OCI-LY3 (cell line): ENCODE measurements at regions not wholly inside any gene's neighbourhood (a gene's known extent, or its start where the extent isn't known, plus 50 kb on each side); places are given as distances from the start of the nearest gene placed in this dataset.
"Not testable (repeated sequence)": the region's sequence is repeated elsewhere in the genome, so short reads cannot be mapped to it uniquely, and the experiment has no call there.

Experiments
- H2AFZ ChIP-seq: fragments of 200-600, 300-600 bp; shearing (Covaris generic); 2 replicates; pipeline ENCODE4 v1.6.0; 2014; ENCODE audit warnings: antibody characterized with exemption, low read depth, low read length
- H3K27ac ChIP-seq: fragments of 200-600, 300-600 bp; sonication (generic); 2 replicates; pipeline ENCODE4 v1.5.1; 2014; ENCODE audit warnings: mild to moderate bottlenecking, low read length, moderate library complexity, mixed read lengths
- H3K27me3 ChIP-seq: fragments of 200-600, 300-600 bp; sonication (generic); 2 replicates; pipeline ENCODE4 v1.6.1; 2014; ENCODE audit warnings: low read depth, low read length, mixed read lengths
- H3K36me3 ChIP-seq: fragments of 200-600, 300-600 bp; sonication (generic); replicated peaks from 2 replicates; pipeline ENCODE3; 2014; ENCODE audit warnings: low read depth, low read length, mixed read lengths
- H3K4me1 ChIP-seq: fragments of 300-600, 200-600 bp; sonication (generic); 2 replicates; pipeline ENCODE4 v1.6.1; 2014; ENCODE audit warnings: low read length, mixed read lengths
- H3K4me2 ChIP-seq: fragments of 200-600, 300-600 bp; sonication (generic); 2 replicates; pipeline ENCODE4 v1.6.1; 2014; ENCODE audit warnings: low read length, mixed read lengths
- H3K4me3 ChIP-seq: fragments of 300-600, 200-600 bp; sonication (generic); 2 replicates; pipeline ENCODE4 v1.5.1; 2014; ENCODE audit warnings: antibody characterized with exemption, mild to moderate bottlenecking, low read length, moderate library complexity
- H3K79me2 ChIP-seq: fragments of 300-600, 200-600 bp; shearing (Covaris generic); 2 replicates; pipeline ENCODE4 v1.6.1; 2014; ENCODE audit warnings: mild to moderate bottlenecking, low read length, mixed read lengths
- H3K9ac ChIP-seq: fragments of 300-600, 200-600 bp; shearing (Covaris generic); 2 replicates; pipeline ENCODE4 v1.6.0; 2014; ENCODE audit warnings: mild to moderate bottlenecking, low read length, moderate library complexity
- H3K9me3 ChIP-seq: fragments of 200-600, 300-600 bp; shearing (Covaris generic); 2 replicates; pipeline ENCODE4 v1.6.1; 2014; ENCODE audit warnings: low read length, mixed read lengths; ENCODE audit not compliant: insufficient read depth
- H4K20me1 ChIP-seq: fragments of 200-600, 300-600 bp; sonication (generic); 2 replicates; pipeline ENCODE4 v1.6.1; 2016; ENCODE audit warnings: low read length, mixed read lengths; ENCODE audit not compliant: insufficient read depth
- CTCF ChIP-seq: fragments of 200-600, 300-600 bp; sonication (generic); IDR thresholded peaks from 2 replicates; pipeline ENCODE4 v1.5.1; 2014; ENCODE audit warnings: antibody characterized with exemption, low read length, low read depth
- EZH2phosphoT487 ChIP-seq: fragments of 200-600 bp; shearing (Covaris generic); IDR thresholded peaks from 2 replicates; pipeline ENCODE4 v1.6.1; 2018; ENCODE audit warnings: antibody characterized with exemption, mixed run types, low read depth

GRCh38 chr14:71629250-71629649 lies 303.0 kb upstream of the RGS6 start:
- H2AFZ ChIP-seq, result no peak overlapping the region
- H4K20me1 ChIP-seq, result no peaks in the 10 kb centered on the region
- H3K4me3 ChIP-seq, result no peak overlapping the region
- TF ChIP-seq CTCF (no peak), EZH2phosphoT487 (no peak)
- no peaks in the 10 kb centered on the region for H3K79me2 ChIP-seq
- H3K4me1 ChIP-seq, result peaks cover 6% of the 10 kb centered on the region; the same call in 1 of the 2 replicates
- peaks cover 5% of the 10 kb centered on the region for H3K36me3 ChIP-seq
- H3K27ac ChIP-seq, result no peak overlapping the region
- no peak overlapping the region for H3K4me2 ChIP-seq
- H3K9ac ChIP-seq, result no peak overlapping the region
- H3K9me3 ChIP-seq, result no peaks in the 10 kb centered on the region
- H3K27me3 ChIP-seq, result no peaks in the 10 kb centered on the region

- H4K20me1 ChIP-seq, result no peaks in the 10 kb centered on the region
- H3K9me3 ChIP-seq, result no peaks in the 10 kb centered on the region
- H3K27ac ChIP-seq, result no peak overlapping the region
- no peak for TF ChIP-seq CTCF
- no peak for TF ChIP-seq EZH2phosphoT487
- H3K4me2 ChIP-seq, result no peak overlapping the region
- H2AFZ ChIP-seq, result no peak overlapping the region
- no peaks in the 10 kb centered on the region for H3K79me2 ChIP-seq
- peaks cover 5% of the 10 kb centered on the region; the same call in 1 of the 2 replicates for H3K4me1 ChIP-seq
- no peak overlapping the region for H3K4me3 ChIP-seq
- H3K36me3 ChIP-seq, result peaks cover 4% of the 10 kb centered on the region
- no peaks in the 10 kb centered on the region for H3K27me3 ChIP-seq
- no peak overlapping the region for H3K9ac ChIP-seq
Measured at GRCh38 chr14:71629765-71630492, 302.3 kb upstream of the RGS6 start.

- H3K9me3 ChIP-seq, H3K9ac ChIP-seq, H3K27me3 ChIP-seq, H2AFZ ChIP-seq, H3K79me2 ChIP-seq, H3K36me3 ChIP-seq, H3K4me1 ChIP-seq, H3K4me2 ChIP-seq, H3K4me3 ChIP-seq, H4K20me1 ChIP-seq, H3K27ac ChIP-seq: not testable (repeated sequence)
Measured at GRCh38 chr14:71631030-71631429, 301.2 kb upstream of the RGS6 start.

GRCh38 chr14:71632440-71632946 lies 299.7 kb upstream of the RGS6 start:
- no peak overlapping the region for H3K9ac ChIP-seq
- H3K27ac ChIP-seq, result no peak overlapping the region
- peaks cover 4% of the 10 kb centered on the region for H3K36me3 ChIP-seq
- H3K4me2 ChIP-seq, result no peak overlapping the region
- TF ChIP-seq EZH2phosphoT487 (no peak), CTCF (no peak)
- no peak overlapping the region for H2AFZ ChIP-seq
- H4K20me1 ChIP-seq, result no peaks in the 10 kb centered on the region
- H3K4me3 ChIP-seq, result no peak overlapping the region
- H3K4me1 ChIP-seq, result no peaks in the 10 kb centered on the region
- H3K79me2 ChIP-seq, result no peaks in the 10 kb centered on the region
- no peaks in the 10 kb centered on the region for H3K9me3 ChIP-seq
- H3K27me3 ChIP-seq, result no peaks in the 10 kb centered on the region
